Lung (tissue), 11 donors: ENCODE measurements at regions not wholly inside any gene's neighbourhood (a gene's known extent, or its start where the extent isn't known, plus 50 kb on each side); places are given as distances from the start of the nearest gene placed in this dataset.

Source experiments
- ATAC-seq: fragments of 200-7000 bp; cut with Tn5 transposase; one replicate; pipeline ENCODE4 v1.9.1; 2020; ENCODE audit warnings: moderate number of reproducible peaks; ENCODE audit not compliant: insufficient read depth, low FRiP score
- DNase-seq, 3 donors: peaks; one replicate each; pipeline ENCODE4 v3.0.0-alpha.2; 2013 to 2017
- H3K27ac ChIP-seq, 2 donors: one replicate each; pipeline ENCODE4 v1.5.1; 2013; ENCODE audit warnings: mild to moderate bottlenecking in 2 of 2, moderate library complexity in 2 of 2, control low read depth in 1 of 2, inconsistent platforms in 1 of 2, low read depth in 1 of 2, low read length in 1 of 2
- H3K27me3 ChIP-seq, 3 donors: one replicate each; pipeline ENCODE4 v1.5.1; 2013; ENCODE audit warnings: low read length in 2 of 3; ENCODE audit not compliant: control insufficient read depth in 3 of 3, insufficient read depth in 3 of 3
- H3K36me3 ChIP-seq, 4 donors: one replicate each; pipeline ENCODE4 v1.5.1; 2013; ENCODE audit warnings: low read length in 4 of 4, mild to moderate bottlenecking in 1 of 4, moderate library complexity in 1 of 4; ENCODE audit not compliant: control insufficient read depth in 4 of 4, insufficient read depth in 4 of 4
- H3K4me1 ChIP-seq, 5 donors: one replicate each; pipeline ENCODE4 v1.5.1; 2013; ENCODE audit warnings: low read length in 5 of 5, mild to moderate bottlenecking in 2 of 5, moderate library complexity in 1 of 5; ENCODE audit not compliant: control insufficient read depth in 5 of 5, insufficient read depth in 5 of 5
- H3K4me3 ChIP-seq: one replicate; pipeline ENCODE4 v1.5.1; 2013; ENCODE audit warnings: mild to moderate bottlenecking, control low read depth, moderate library complexity
- H3K9ac ChIP-seq, 2 donors: one replicate each; pipeline ENCODE4 v1.5.1; 2013; ENCODE audit warnings: low read length in 2 of 2, control low read depth in 1 of 2; ENCODE audit not compliant: insufficient read depth in 1 of 2
- H3K9me3 ChIP-seq, 4 donors: one replicate each; pipeline ENCODE4 v1.5.1; 2013; ENCODE audit warnings: low read length in 3 of 4, mild to moderate bottlenecking in 1 of 4, moderate library complexity in 1 of 4; ENCODE audit not compliant: control insufficient read depth in 4 of 4, insufficient read depth in 3 of 4
- CTCF ChIP-seq: IDR thresholded peaks from 2 replicates; pipeline ENCODE4 v1.5.1; 2012; ENCODE audit warnings: mild to moderate bottlenecking; ENCODE audit errors: control extremely low read depth, extremely low read depth
- WGBS, 2 donors: extraction: QIAGEN DNeasy Blood & Tissue Kit; methylation state at CpG; one replicate each; pipeline ENCODE4 v1.1.7; 2013; 5-methylcytosine and 5-hydroxymethylcytosine counted together
- donor health status: control.
- donor health status: control.
- donor health status: Bipolar disorder and iron deficiency.
- donor health status: healthy.
- donor health status: DM: yes; HTN: yes; CAD: no.

GRCh38 chr6:147909640-147910039, 401.1 kb downstream of the SAMD5 start:
- H3K9ac ChIP-seq = no peak overlapping the region
- H3K27me3 ChIP-seq = no peaks in the 10 kb centered on the region
- no peak for DNase-seq
- no peaks in the 10 kb centered on the region for H3K36me3 ChIP-seq
- no peaks in the 10 kb centered on the region for H3K9me3 ChIP-seq
- H3K4me1 ChIP-seq = no peaks in the 10 kb centered on the region
- no peak overlapping the region for H3K27ac ChIP-seq
- no peak overlapping the region for H3K4me3 ChIP-seq
- no peak for TF ChIP-seq CTCF
- ATAC-seq = no peak
- WGBS, 2 donors = 90 to 92% methylated on average over 7 of the region's 7 CpGs

- DNase-seq = no peak
- H3K36me3 ChIP-seq = no peaks in the 10 kb centered on the region
- WGBS, 2 donors = 93% methylated on average over 9 of the region's 9 CpGs
- H3K9me3 ChIP-seq = no peaks in the 10 kb centered on the region
- H3K9ac ChIP-seq = no peak overlapping the region
- no peak for ATAC-seq
- H3K4me3 ChIP-seq = no peak overlapping the region
- H3K4me1 ChIP-seq = no peaks in the 10 kb centered on the region
- no peak for TF ChIP-seq CTCF
- no peaks in the 10 kb centered on the region for H3K27me3 ChIP-seq
- H3K27ac ChIP-seq = no peak overlapping the region
Measured at GRCh38 chr6:147910281-147910680, 401.8 kb downstream of the SAMD5 start.

- H3K27me3 ChIP-seq = no peaks in the 10 kb centered on the region
- no peak for ATAC-seq
- H3K4me1 ChIP-seq = no peaks in the 10 kb centered on the region
- no peak for TF ChIP-seq CTCF
- H3K4me3 ChIP-seq = no peak overlapping the region
- WGBS, 2 donors = 91 to 92% methylated on average over 3 of the region's 3 CpGs
- H3K27ac ChIP-seq = no peak overlapping the region
- no peaks in the 10 kb centered on the region for H3K9me3 ChIP-seq
- H3K9ac ChIP-seq = no peak overlapping the region
- no peaks in the 10 kb centered on the region for H3K36me3 ChIP-seq
- no peak for DNase-seq
Measured at GRCh38 chr6:147911057-147911456, 402.6 kb downstream of the SAMD5 start.

GRCh38 chr6:147911686-147912085, 403.2 kb downstream of the SAMD5 start:
- no peaks in the 10 kb centered on the region for H3K4me1 ChIP-seq
- no peak for ATAC-seq
- no peak overlapping the region for H3K9ac ChIP-seq
- no peak overlapping the region for H3K27ac ChIP-seq
- no peaks in the 10 kb centered on the region for H3K36me3 ChIP-seq
- WGBS, 2 donors = 88 to 92% methylated on average over 2 of the region's 2 CpGs
- no peak for DNase-seq
- H3K4me3 ChIP-seq = no peak overlapping the region
- no peak for TF ChIP-seq CTCF
- H3K27me3 ChIP-seq = no peaks in the 10 kb centered on the region
- H3K9me3 ChIP-seq = no peaks in the 10 kb centered on the region
